ENCODE measurements at regions not wholly inside any gene's neighbourhood (a gene's known extent, or its start where the extent isn't known, plus 50 kb on each side); places are given as distances from the start of the nearest gene placed in this dataset.
A peak's percentile ranks its signal among the peaks of the same experiment; 100 is the strongest.

GRCh38 chr11:45485070-45485707, 180.2 kb downstream of the CHST1 start:
- DNase-seq (ENCODE audit: low spot score), result no peak
- intact Hi-C loops (cut with DNase I), result no loop called here

GRCh38 chr11:45484326-45484883, 181.0 kb downstream of the CHST1 start:
- no peak for DNase-seq (ENCODE audit: low spot score)
- intact Hi-C loops (cut with DNase I), result no loop called here

- intact Hi-C loops (cut with DNase I), result no loop called here
- DNase-seq (ENCODE audit: low spot score), result peak; percentile 63
These were observed 182.0 kb downstream of the CHST1 start for GRCh38 chr11:45483416-45483815.

- intact Hi-C loops (cut with DNase I), result no loop called here
- DNase-seq (ENCODE audit: low spot score), result peak; percentile 55
These were observed 183.1 kb downstream of the CHST1 start for GRCh38 chr11:45482331-45482730.

- DNase-seq (ENCODE audit: low spot score), result peak; percentile 22
- intact Hi-C loops (cut with DNase I), result no loop called here
These were observed 184.4 kb downstream of the CHST1 start for GRCh38 chr11:45481026-45481425.

- DNase-seq (ENCODE audit: low spot score), result peak; percentile 17
- intact Hi-C loops (cut with DNase I), result no loop called here
These were observed 187.8 kb downstream of the CHST1 start for GRCh38 chr11:45477588-45477987.

- no peak for DNase-seq (ENCODE audit: low spot score)
- intact Hi-C loops (cut with DNase I), result no loop called here
These were observed 189.3 kb downstream of the CHST1 start for GRCh38 chr11:45476126-45476525.

- DNase-seq (ENCODE audit: low spot score), result peak; percentile 24
- intact Hi-C loops (cut with DNase I), result no loop called here
These were observed 189.0 kb upstream of the SYT13 start for GRCh38 chr11:45475173-45475572.

GRCh38 chr11:45473341-45473895, 187.3 kb upstream of the SYT13 start:
- intact Hi-C loops (cut with DNase I), result no loop called here
- peak; percentile 29 for DNase-seq (ENCODE audit: low spot score)

- intact Hi-C loops (cut with DNase I), result no loop called here
- DNase-seq (ENCODE audit: low spot score), result peak; percentile 31
These were observed 186.7 kb upstream of the SYT13 start for GRCh38 chr11:45472716-45473317.

- no peak for DNase-seq (ENCODE audit: low spot score)
- intact Hi-C loops (cut with DNase I), result no loop called here
These were observed 185.1 kb upstream of the SYT13 start for GRCh38 chr11:45471266-45471665.

GRCh38 chr11:45470794-45471167, 184.6 kb upstream of the SYT13 start:
- intact Hi-C loops (cut with DNase I), result no loop called here
- no peak for DNase-seq (ENCODE audit: low spot score)

- intact Hi-C loops (cut with DNase I), result no loop called here
- no peak for DNase-seq (ENCODE audit: low spot score)
These were observed 184.1 kb upstream of the SYT13 start for GRCh38 chr11:45470151-45470793.

GRCh38 chr11:45468267-45468856, 182.2 kb upstream of the SYT13 start:
- intact Hi-C loops (cut with DNase I), result no loop called here
- no peak for DNase-seq (ENCODE audit: low spot score)

GRCh38 chr11:45463541-45463940, 177.4 kb upstream of the SYT13 start:
- intact Hi-C loops (cut with DNase I), result no loop called here
- DNase-seq (ENCODE audit: low spot score), result no peak

GRCh38 chr11:45461514-45461913, 175.4 kb upstream of the SYT13 start:
- intact Hi-C loops (cut with DNase I), result no loop called here
- DNase-seq (ENCODE audit: low spot score), result no peak

GRCh38 chr11:45459491-45459890, 173.3 kb upstream of the SYT13 start:
- DNase-seq (ENCODE audit: low spot score), result no peak
- intact Hi-C loops (cut with DNase I), result no loop called here

GRCh38 chr11:45458269-45458668, 172.1 kb upstream of the SYT13 start:
- intact Hi-C loops (cut with DNase I), result no loop called here
- no peak for DNase-seq (ENCODE audit: low spot score)

GRCh38 chr11:45457649-45458048, 171.5 kb upstream of the SYT13 start:
- DNase-seq (ENCODE audit: low spot score), result no peak
- intact Hi-C loops (cut with DNase I), result no loop called here

- intact Hi-C loops (cut with DNase I), result no loop called here
- no peak for DNase-seq (ENCODE audit: low spot score)
These were observed 170.5 kb upstream of the SYT13 start for GRCh38 chr11:45456686-45457085.
